ENCODE measurements at regions not wholly inside any gene's neighbourhood (a gene's known extent, or its start where the extent isn't known, plus 50 kb on each side); places are given as distances from the start of the nearest gene placed in this dataset.
"Not testable (repeated sequence)": the region's sequence is repeated elsewhere in the genome, so short reads cannot be mapped to it uniquely, and the experiment has no call there.

DNA sequence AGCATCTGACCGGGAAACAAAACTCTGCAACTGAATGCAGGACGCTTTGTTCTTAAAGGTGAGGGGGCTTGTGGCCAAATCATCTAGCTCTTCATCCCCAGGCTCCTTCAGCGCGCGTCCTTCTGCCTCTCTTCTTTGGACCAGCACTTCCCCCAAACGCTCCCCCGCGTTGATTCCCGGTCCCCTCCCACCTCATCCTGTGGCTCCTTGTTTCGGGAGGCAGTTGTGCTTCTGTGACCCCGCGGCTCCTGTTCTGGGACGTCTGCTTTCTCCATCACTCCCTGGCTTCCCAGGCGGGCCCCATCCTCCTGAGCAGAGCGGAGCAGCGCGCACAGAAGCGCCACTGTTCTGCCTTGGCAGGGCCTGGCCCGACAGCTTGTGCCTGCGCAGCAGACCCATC is 109.7 kb upstream of the ZNG1E start:
- not testable (repeated sequence) for H3K9me3 ChIP-seq (ENCODE audit: control insufficient read depth, low read length); H3K4me1 ChIP-seq (ENCODE audit: control insufficient read depth, insufficient read depth, low read length); H3K4me3 ChIP-seq (ENCODE audit: low read length); H3K9ac ChIP-seq (ENCODE audit: low read length); H3K27me3 ChIP-seq (replicated peaks; ENCODE audit: control insufficient read depth, insufficient read depth, low read length); H3K36me3 ChIP-seq (ENCODE audit: control insufficient read depth, insufficient read depth, low read length, severe bottlenecking); DNase-seq (ENCODE audit: low read depth)

DNA sequence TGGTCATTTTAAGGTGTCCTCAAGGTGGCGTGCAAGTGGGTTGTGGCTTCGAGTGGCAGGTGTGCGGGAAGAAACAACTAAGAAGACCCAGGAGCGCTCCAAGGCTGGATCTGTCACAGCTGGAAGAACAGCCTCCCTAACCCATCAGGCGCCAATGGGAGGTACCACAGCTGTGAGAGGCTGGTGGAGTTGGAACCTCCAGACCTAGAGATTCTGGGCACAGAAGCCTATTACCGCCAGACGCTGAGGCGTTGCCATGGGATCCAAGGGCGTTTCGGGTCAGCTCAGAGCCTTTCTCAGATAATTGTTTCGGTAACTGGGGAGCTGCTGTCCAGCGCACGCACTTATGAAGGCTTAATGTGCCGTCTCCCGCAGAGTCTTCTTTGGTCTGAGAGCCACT is 156.7 kb upstream of the ZNG1E start:
- H3K9me3 ChIP-seq (ENCODE audit: control insufficient read depth, low read length); H3K4me3 ChIP-seq (ENCODE audit: low read length); H3K9ac ChIP-seq (ENCODE audit: low read length); H3K36me3 ChIP-seq (ENCODE audit: control insufficient read depth, insufficient read depth, low read length, severe bottlenecking); H3K27me3 ChIP-seq (replicated peaks; ENCODE audit: control insufficient read depth, insufficient read depth, low read length); H3K4me1 ChIP-seq (ENCODE audit: control insufficient read depth, insufficient read depth, low read length); DNase-seq (ENCODE audit: low read depth): not testable (repeated sequence)

DNA sequence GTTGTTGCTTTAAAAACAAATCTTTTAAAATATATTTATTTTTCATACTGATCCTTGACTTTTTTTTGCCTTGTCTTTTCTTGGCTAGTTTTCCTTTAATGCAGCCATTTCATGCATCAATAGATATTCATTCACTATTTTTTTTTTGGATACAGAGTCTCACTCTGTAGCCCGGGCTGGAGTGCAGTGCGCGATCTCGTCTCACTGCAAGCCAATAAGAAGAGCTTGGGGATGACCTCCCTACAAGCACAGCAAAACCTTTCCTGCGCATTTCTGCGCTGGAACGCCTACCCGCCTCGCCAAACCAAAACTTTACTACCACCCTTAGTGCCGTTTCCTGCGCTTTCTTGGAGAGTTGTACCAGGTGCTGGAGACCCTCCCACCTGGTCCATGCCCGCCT is 161.3 kb upstream of the ZNG1E start:
- H3K9me3 ChIP-seq (ENCODE audit: control insufficient read depth, low read length); DNase-seq (ENCODE audit: low read depth); H3K4me3 ChIP-seq (ENCODE audit: low read length); H3K36me3 ChIP-seq (ENCODE audit: control insufficient read depth, insufficient read depth, low read length, severe bottlenecking); H3K27me3 ChIP-seq (replicated peaks; ENCODE audit: control insufficient read depth, insufficient read depth, low read length); H3K9ac ChIP-seq (ENCODE audit: low read length); H3K4me1 ChIP-seq (ENCODE audit: control insufficient read depth, insufficient read depth, low read length): not testable (repeated sequence)

DNA sequence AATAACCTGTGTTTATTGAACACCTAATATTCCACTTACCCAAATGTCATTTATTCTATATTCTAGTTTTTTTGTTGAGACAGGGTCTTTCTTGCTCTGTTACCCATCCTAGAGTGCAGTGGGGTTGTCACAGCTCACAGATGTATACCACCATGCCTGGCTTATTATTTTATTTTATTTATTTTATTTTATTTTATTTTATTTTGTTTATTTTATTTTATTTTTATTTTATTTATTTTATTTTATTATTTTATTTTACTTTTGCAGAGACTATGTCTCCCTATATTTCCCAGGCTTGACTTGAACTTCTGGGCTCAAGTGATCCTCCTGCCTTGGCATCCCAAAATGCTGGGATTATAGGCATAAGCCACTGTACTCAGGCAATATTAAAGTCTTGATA is 167.8 kb upstream of the ZNG1E start:
- not testable (repeated sequence) for DNase-seq (ENCODE audit: low read depth); H3K4me3 ChIP-seq (ENCODE audit: low read length); H3K36me3 ChIP-seq (ENCODE audit: control insufficient read depth, insufficient read depth, low read length, severe bottlenecking); H3K4me1 ChIP-seq (ENCODE audit: control insufficient read depth, insufficient read depth, low read length); H3K9me3 ChIP-seq (ENCODE audit: control insufficient read depth, low read length); H3K27me3 ChIP-seq (replicated peaks; ENCODE audit: control insufficient read depth, insufficient read depth, low read length); H3K9ac ChIP-seq (ENCODE audit: low read length)

DNA sequence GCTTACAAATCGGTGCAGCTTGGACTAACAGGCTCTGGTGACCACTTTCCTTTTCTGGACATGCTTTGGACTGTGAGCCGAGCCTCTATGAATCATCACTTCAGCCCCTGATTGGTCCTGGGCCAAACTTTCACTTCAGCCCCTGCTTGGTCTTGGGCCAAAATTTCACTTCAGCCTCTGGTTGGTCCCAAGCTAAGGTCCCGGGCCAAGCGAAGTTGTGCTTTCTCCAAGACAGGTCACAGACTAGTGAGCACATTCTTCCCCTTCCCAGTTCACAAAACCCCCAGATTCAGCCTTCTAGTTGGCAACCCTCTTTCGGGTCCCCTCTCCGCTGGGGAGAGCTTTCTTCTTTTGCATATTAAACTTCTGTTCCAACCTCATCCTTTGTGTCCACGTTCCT is 171.0 kb upstream of the ZNG1E start:
- H3K27me3 ChIP-seq (replicated peaks; ENCODE audit: control insufficient read depth, insufficient read depth, low read length); H3K4me3 ChIP-seq (ENCODE audit: low read length); H3K4me1 ChIP-seq (ENCODE audit: control insufficient read depth, insufficient read depth, low read length); H3K9ac ChIP-seq (ENCODE audit: low read length); H3K9me3 ChIP-seq (ENCODE audit: control insufficient read depth, low read length); H3K36me3 ChIP-seq (ENCODE audit: control insufficient read depth, insufficient read depth, low read length, severe bottlenecking); DNase-seq (ENCODE audit: low read depth): not testable (repeated sequence)

DNA sequence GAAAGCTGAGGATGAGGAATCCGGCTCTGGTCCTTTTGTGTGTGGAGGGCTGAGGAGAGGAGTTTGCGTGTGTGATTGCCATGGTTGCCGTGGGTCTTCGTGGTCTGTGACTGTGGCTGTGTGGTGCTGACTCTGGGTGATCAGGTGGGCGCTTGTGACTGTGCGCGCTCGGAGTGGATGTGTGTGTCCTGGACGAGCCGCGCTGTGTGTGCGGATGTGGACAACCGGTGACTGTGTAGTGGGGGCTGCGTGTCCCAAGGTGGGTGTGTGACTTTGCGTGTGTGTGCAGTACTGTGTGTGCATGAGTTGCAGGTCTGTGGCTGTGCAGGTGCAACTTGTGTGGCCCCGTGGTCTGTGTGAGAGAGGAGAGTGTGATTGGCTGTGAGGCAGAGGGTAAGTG is 172.0 kb upstream of the ZNG1E start:
- H3K4me1 ChIP-seq (ENCODE audit: control insufficient read depth, insufficient read depth, low read length); H3K4me3 ChIP-seq (ENCODE audit: low read length); H3K27me3 ChIP-seq (replicated peaks; ENCODE audit: control insufficient read depth, insufficient read depth, low read length); H3K9me3 ChIP-seq (ENCODE audit: control insufficient read depth, low read length); H3K36me3 ChIP-seq (ENCODE audit: control insufficient read depth, insufficient read depth, low read length, severe bottlenecking); DNase-seq (ENCODE audit: low read depth); H3K9ac ChIP-seq (ENCODE audit: low read length): not testable (repeated sequence)

DNA sequence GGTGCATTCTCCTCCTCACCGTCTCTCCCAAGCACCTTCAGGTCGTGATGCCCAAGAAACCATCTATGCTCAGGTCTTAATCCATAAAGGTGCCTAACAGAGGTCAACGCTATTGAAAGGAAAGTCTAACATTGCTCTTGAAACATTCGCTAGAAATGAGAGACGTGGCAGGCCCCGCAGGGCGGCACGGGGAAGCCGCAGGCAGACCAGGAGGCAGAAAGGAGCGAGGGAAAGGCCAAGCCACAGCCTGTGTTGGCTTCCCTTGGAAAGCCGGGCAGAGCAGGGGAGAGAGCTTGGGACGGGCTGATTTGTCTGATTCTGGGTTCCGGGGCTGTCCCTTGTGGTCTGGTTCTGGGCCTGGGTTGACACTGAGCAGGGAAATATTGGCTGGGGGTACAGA is 192.8 kb upstream of the ZNG1E start:
- H3K9me3 ChIP-seq (ENCODE audit: control insufficient read depth, low read length); H3K4me3 ChIP-seq (ENCODE audit: low read length); H3K9ac ChIP-seq (ENCODE audit: low read length); H3K4me1 ChIP-seq (ENCODE audit: control insufficient read depth, insufficient read depth, low read length); DNase-seq (ENCODE audit: low read depth); H3K27me3 ChIP-seq (replicated peaks; ENCODE audit: control insufficient read depth, insufficient read depth, low read length); H3K36me3 ChIP-seq (ENCODE audit: control insufficient read depth, insufficient read depth, low read length, severe bottlenecking): not testable (repeated sequence)

DNA sequence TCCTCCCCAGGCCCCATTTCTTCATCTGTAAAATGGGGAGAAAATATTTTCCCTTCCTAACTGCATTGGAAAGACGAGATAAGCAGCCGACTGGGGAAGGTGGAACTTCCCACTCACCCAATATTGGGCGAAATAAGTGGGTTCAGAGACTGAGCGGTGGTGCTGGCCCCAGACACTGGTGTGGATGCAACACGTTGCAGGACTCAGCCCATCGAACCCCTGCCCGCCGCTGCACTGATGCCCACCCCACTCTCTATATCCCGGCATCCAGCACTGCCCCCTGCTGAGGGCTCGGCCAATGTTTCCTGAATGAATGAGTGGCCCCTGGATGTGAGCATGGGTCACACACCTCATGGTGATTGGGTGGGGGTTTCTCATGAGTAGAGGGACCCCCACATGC is 194.4 kb upstream of the ZNG1E start:
- not testable (repeated sequence) for H3K9ac ChIP-seq (ENCODE audit: low read length); DNase-seq (ENCODE audit: low read depth); H3K27me3 ChIP-seq (replicated peaks; ENCODE audit: control insufficient read depth, insufficient read depth, low read length); H3K4me1 ChIP-seq (ENCODE audit: control insufficient read depth, insufficient read depth, low read length); H3K36me3 ChIP-seq (ENCODE audit: control insufficient read depth, insufficient read depth, low read length, severe bottlenecking); H3K4me3 ChIP-seq (ENCODE audit: low read length); H3K9me3 ChIP-seq (ENCODE audit: control insufficient read depth, low read length)

DNA sequence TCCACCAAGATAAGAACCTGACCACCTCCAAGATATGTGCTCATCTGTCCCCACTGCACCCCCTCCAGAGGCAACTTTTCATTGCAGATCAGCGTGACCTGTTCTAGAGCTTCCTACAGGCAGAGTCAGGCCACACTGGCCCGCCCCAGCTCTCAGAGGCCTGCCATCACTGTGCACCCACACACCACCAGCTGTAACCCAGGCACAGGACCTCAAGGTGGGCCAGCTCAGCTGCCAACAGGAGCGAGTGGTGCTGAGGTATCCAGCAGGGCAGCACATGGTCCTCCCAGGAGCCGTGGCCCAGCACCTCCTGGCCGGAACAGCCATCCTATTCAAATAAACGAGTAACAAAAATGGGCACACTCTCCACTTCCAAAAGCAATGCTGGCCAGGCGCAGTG is 189.9 kb upstream of the FOXD4L5 start:
- not testable (repeated sequence) for DNase-seq (ENCODE audit: low read depth); H3K36me3 ChIP-seq (ENCODE audit: control insufficient read depth, insufficient read depth, low read length, severe bottlenecking); H3K9me3 ChIP-seq (ENCODE audit: control insufficient read depth, low read length); H3K27me3 ChIP-seq (replicated peaks; ENCODE audit: control insufficient read depth, insufficient read depth, low read length); H3K4me3 ChIP-seq (ENCODE audit: low read length); H3K9ac ChIP-seq (ENCODE audit: low read length); H3K4me1 ChIP-seq (ENCODE audit: control insufficient read depth, insufficient read depth, low read length)

DNA sequence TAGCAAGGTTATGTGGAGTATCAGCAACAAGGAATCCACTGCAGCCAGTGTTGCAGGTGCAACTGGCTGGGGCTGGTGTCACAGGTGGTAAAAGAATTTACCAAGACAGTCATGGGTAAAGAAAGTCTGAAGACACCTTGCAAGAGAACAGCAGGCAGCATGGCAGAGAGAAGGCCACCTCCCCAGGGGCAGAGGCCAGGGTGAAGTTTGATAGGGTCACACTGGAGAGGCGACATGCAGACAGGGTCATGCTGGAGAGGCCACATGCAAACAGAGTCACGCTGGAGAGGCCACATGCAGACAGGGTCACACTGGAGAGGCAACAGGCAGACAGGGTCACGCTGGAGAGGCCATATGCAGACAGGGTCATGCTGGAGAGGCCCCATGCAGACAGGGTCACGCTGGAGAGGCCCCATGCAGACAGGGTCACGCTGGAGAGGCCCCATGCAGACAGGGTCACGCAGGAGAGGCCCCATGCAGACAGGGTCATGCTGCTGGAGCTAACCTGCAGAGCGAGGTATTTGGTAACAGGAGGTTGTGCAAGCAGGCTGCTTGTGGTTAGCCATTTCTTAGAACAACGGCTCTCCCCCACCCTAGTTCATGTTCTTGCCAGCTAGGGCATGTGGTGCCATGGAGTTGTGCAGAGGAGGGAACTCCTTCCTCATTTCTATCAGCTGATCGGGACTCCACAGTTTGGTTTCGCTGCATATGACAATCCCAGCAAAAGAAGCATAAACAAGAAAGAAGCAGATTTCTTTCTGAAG is 188.2 kb upstream of the FOXD4L5 start:
- not testable (repeated sequence) for H3K4me3 ChIP-seq (ENCODE audit: low read length); H3K9ac ChIP-seq (ENCODE audit: low read length); H3K27me3 ChIP-seq (replicated peaks; ENCODE audit: control insufficient read depth, insufficient read depth, low read length); H3K4me1 ChIP-seq (ENCODE audit: control insufficient read depth, insufficient read depth, low read length); H3K9me3 ChIP-seq (ENCODE audit: control insufficient read depth, low read length); H3K36me3 ChIP-seq (ENCODE audit: control insufficient read depth, insufficient read depth, low read length, severe bottlenecking); DNase-seq (ENCODE audit: low read depth)

DNA sequence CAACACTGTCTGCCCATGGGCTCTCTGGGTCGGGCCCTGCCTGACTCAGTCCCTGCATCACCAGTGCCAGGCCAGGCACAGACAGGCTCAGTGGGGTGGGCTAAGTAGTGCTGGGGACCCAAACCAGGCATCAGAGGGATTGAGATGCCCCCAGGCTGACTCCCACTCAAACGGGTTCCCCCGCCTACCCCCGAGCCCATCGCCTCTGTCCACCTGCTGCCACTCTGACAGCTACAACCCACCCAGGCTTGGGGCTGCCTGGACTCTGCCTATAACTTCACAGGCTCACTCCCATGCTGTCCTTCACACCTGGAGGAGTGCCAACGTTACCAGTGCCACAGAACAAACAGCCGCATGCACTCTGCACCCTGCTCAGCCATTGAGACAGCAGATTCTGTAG is 186.1 kb upstream of the FOXD4L5 start:
- not testable (repeated sequence) for H3K4me3 ChIP-seq (ENCODE audit: low read length); H3K27me3 ChIP-seq (replicated peaks; ENCODE audit: control insufficient read depth, insufficient read depth, low read length); DNase-seq (ENCODE audit: low read depth); H3K9me3 ChIP-seq (ENCODE audit: control insufficient read depth, low read length); H3K36me3 ChIP-seq (ENCODE audit: control insufficient read depth, insufficient read depth, low read length, severe bottlenecking); H3K9ac ChIP-seq (ENCODE audit: low read length); H3K4me1 ChIP-seq (ENCODE audit: control insufficient read depth, insufficient read depth, low read length)

All from adipocyte (in vitro differentiated cells).